ENCODE measurements at regions not wholly inside any gene's neighbourhood (a gene's known extent, or its start where the extent isn't known, plus 50 kb on each side); places are given as distances from the start of the nearest gene placed in this dataset.
"Not testable (repeated sequence)": the region's sequence is repeated elsewhere in the genome, so short reads cannot be mapped to it uniquely, and the experiment has no call there.

- Histone ChIP-seq H3K27me3 (ENCODE audit: control insufficient read depth in 2 of 2, insufficient read depth in 2 of 2, low read length in 2 of 2) (no peaks in the 10 kb centered on the region; a peak in 1 of 5 replicates), H3K9ac (ENCODE audit: insufficient read depth in 1 of 2, low read depth in 2 of 2, low read length in 2 of 2) (no peak overlapping the region), H3K4me1 (replicated peaks in 1 of 2; ENCODE audit: control insufficient read depth in 2 of 2, insufficient read depth in 2 of 2, low read length in 2 of 2) (peaks cover 8 to 36% of the 10 kb centered on the region in 2 experiments; a peak in 4 of 5 replicates), H3K4me3 (no peak overlapping the region), H3K79me2 (ENCODE audit: control insufficient read depth, insufficient read depth, low read length) (no peaks in the 10 kb centered on the region), H3K36me3 (ENCODE audit: control insufficient read depth, insufficient read depth, low read length) (no peaks in the 10 kb centered on the region), H2AFZ (ENCODE audit: low read depth, low read length) (no peak overlapping the region), H4K20me1 (replicated peaks; ENCODE audit: control insufficient read depth, insufficient read depth, low read length) (no peaks in the 10 kb centered on the region), H3K9me3 (replicated peaks; ENCODE audit: control insufficient read depth, insufficient read depth, low read depth, low read length) (no peaks in the 10 kb centered on the region), H3K27ac (ENCODE audit: extremely low read depth, low read depth, low read length) (no peak overlapping the region), H3K4me2 (ENCODE audit: insufficient read depth, low read length) (no peak overlapping the region), H3K9me1 (ENCODE audit: control insufficient read depth, insufficient read depth, low read length) (no peaks in the 10 kb centered on the region)
- DNase-seq (ENCODE audit: extremely low read depth in 1 of 4, low spot score in 3 of 4) (no peak), FAIRE-seq (no peak), ATAC-seq (no peak)
- TF ChIP-seq SMAD4 (CRISPR knock-in tag; conservative IDR thresholded peaks at IDR 0.05): no peak
- TF ChIP-seq HINFP (tag; conservative IDR thresholded peaks at IDR 0.05; ENCODE audit: low read depth): no peak
- no peak for TF ChIP-seq RBM15 (IDR thresholded peaks at IDR 0.05; ENCODE audit: insufficient read depth, low read length)
- TF ChIP-seq ZNF174 (CRISPR knock-in tag; IDR thresholded peaks at IDR 0.05): no peak
- TF ChIP-seq SP2 (IDR thresholded peaks at IDR 0.05; ENCODE audit: extremely low read depth, low read depth, low read length, poor library complexity, severe bottlenecking): no peak
- TF ChIP-seq CSDE1 (IDR thresholded peaks at IDR 0.05): no peak
- TF ChIP-seq FOXP1 (CRISPR knock-in tag; IDR thresholded peaks at IDR 0.05): no peak
- no peak for TF ChIP-seq HES1 (IDR thresholded peaks at IDR 0.05; ENCODE audit: low read depth)
- TF ChIP-seq CBFA2T2 (conservative IDR thresholded peaks at IDR 0.05): no peak
- no peak for TF ChIP-seq HDAC2 (IDR thresholded peaks at IDR 0.05)
- TF ChIP-seq ZKSCAN3 (CRISPR knock-in tag; IDR thresholded peaks at IDR 0.05): no peak
- TF ChIP-seq FIP1L1 (IDR thresholded peaks at IDR 0.05; ENCODE audit: low read depth, low read length, poor library complexity, severe bottlenecking): no peak
- ChIA-PET POLR2A (interaction anchor here (0.6 kb wide), 1 partner anchor 811 kb away, joined by 4 read pairs; the partner anchor contains the start of gene TMEM219), CTCF (ENCODE audit: low intra/inter-chr PET ratio) (no interaction called here)
- 75% methylated on average over 11 of the region's 12 CpGs for WGBS (ENCODE audit: insufficient coverage, low coverage, missing lambda C conversion rate)
- in situ Hi-C loops (cut with MboI): no loop called here
- BruUV-seq (replicated peaks): no TSS peak
- intact Hi-C loops (cut with micrococcal nuclease): loop anchor here (5.0 kb wide), 1 partner anchor 34 kb away; no protein-coding TSS in a partner anchor
Observed at GRCh38 chr16:29151317-29151716, 166.5 kb downstream of the LAT start.

GRCh38 chr16:29149912-29150311 is 165.1 kb downstream of the LAT start:
- H2AFZ ChIP-seq (ENCODE audit: low read depth, low read length); ATAC-seq; H4K20me1 ChIP-seq (replicated peaks; ENCODE audit: control insufficient read depth, insufficient read depth, low read length); H3K4me2 ChIP-seq (ENCODE audit: insufficient read depth, low read length); H3K9me1 ChIP-seq (ENCODE audit: control insufficient read depth, insufficient read depth, low read length); H3K4me3 ChIP-seq; CTCF ChIA-PET (ENCODE audit: low intra/inter-chr PET ratio); H3K27ac ChIP-seq (ENCODE audit: extremely low read depth, low read depth, low read length); H3K9me3 ChIP-seq (replicated peaks; ENCODE audit: control insufficient read depth, insufficient read depth, low read depth, low read length); H3K36me3 ChIP-seq (ENCODE audit: control insufficient read depth, insufficient read depth, low read length); BruUV-seq (replicated peaks); in situ Hi-C loops (cut with MboI); H3K27me3 ChIP-seq (ENCODE audit: control insufficient read depth in 2 of 2, insufficient read depth in 2 of 2, low read length in 2 of 2); FAIRE-seq; H3K79me2 ChIP-seq (ENCODE audit: control insufficient read depth, insufficient read depth, low read length); H3K9ac ChIP-seq (ENCODE audit: insufficient read depth in 1 of 2, low read depth in 2 of 2, low read length in 2 of 2); DNase-seq (ENCODE audit: extremely low read depth in 1 of 4, low spot score in 3 of 4): not testable (repeated sequence)
- POLR2A ChIA-PET: interaction anchor here (0.7 kb wide), 1 partner anchor 31 kb away, joined by 3 read pairs; no protein-coding TSS in a partner anchor
- intact Hi-C loops (cut with micrococcal nuclease): loop anchor here (5.0 kb wide), 1 partner anchor 33 kb away; no protein-coding TSS in a partner anchor
- 45% methylated on average over 12 of the region's 12 CpGs for WGBS (ENCODE audit: insufficient coverage, low coverage, missing lambda C conversion rate)
- H3K4me1 ChIP-seq (replicated peaks in 1 of 2; ENCODE audit: control insufficient read depth in 2 of 2, insufficient read depth in 2 of 2, low read length in 2 of 2): peaks cover 8 to 37% of the 10 kb centered on the region in 2 experiments; a peak in 4 of 5 replicates

Data from K562 (cell line).